ENCODE measurements at regions not wholly inside any gene's neighbourhood (a gene's known extent, or its start where the extent isn't known, plus 50 kb on each side); places are given as distances from the start of the nearest gene placed in this dataset.

- no peak for DNase-seq (ENCODE audit: low spot score)
Observed at GRCh38 chr2:213202011-213202410, 50.6 kb upstream of the IKZF2 start.

GRCh38 chr2:213205944-213206343 is 54.5 kb upstream of the IKZF2 start:
- no peak for DNase-seq (ENCODE audit: low spot score)

GRCh38 chr2:213213186-213213585 is 61.8 kb upstream of the IKZF2 start:
- DNase-seq (ENCODE audit: low spot score), result no peak

DNA sequence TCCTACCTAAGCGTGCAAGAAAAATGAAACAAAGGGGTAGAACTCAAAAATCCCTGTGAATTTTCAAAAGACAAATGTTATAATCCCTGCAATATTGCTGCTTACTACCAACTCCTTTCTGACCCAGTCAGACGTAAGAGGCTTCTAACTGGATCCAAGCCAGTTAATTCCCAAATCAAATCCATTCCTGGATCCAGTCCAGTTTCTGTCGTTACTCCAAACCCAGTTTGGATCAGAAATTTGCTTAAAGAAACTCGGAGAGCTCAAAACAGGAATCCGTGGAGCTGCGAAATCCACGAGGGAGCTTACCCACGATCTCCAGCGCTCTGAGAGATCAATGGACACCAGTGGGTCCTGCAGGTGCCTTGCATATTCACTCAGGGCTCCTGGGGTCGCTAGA is 62.8 kb upstream of the IKZF2 start:
- no peak for DNase-seq (ENCODE audit: low spot score)

GRCh38 chr2:213216461-213216860 is 65.0 kb upstream of the IKZF2 start:
- DNase-seq (ENCODE audit: low spot score), result no peak

- DNase-seq (ENCODE audit: low spot score), result no peak
Observed at GRCh38 chr2:213219816-213220215, 64.4 kb upstream of the SPAG16 start.

DNA sequence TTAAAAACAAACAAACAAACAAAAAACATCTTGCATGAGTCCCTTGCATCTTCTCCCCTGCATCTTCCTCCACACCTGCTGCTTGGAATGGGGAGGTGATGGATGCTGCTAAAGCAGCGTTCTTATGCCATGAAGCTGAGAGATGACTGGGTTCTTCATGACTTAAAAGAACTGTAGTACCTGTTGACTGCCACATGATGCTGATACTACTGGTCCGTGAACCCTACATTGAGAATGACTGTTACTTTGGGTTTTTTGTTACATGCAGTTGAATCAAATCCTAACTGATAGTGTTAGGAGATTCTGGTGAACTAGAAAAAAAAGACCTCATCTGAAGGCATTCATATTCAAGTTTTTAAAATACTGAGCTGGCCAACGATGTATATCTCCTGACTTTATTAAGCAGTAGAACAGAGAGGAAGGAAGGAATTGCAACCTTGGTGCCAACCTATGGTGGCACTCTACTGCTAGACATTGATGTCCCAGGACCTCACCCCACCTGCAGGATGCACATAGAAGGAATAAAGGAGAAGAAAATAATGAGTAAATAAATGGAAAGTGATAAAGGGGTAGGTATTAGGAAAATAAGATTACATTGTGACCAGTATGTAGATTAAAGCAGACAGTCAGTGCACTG is 63.2 kb upstream of the SPAG16 start:
- no peak for DNase-seq (ENCODE audit: low spot score)

GRCh38 chr2:213221957-213222356 is 62.3 kb upstream of the SPAG16 start:
- DNase-seq (ENCODE audit: low spot score), result no peak

DNA sequence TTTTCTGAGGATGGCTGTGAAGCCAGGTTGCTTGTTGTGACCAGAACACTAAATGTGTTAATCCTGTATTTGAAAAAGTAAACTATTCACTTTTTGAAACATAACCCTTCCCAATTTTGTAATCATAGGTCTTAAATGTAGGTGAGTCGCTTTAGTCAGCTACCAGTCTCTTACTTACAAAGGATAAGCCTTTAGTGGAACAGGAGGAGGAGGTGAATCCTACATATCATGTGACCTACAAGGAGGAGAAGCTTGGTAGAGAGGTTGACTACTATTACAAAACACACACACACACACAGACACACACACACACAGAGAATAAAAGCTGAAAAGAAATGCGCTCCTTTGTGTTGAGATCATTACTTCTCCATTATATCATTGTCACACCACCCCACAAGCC is 59.9 kb upstream of the SPAG16 start:
- no peak for DNase-seq (ENCODE audit: low spot score)

- DNase-seq (ENCODE audit: low spot score), result no peak
Observed at GRCh38 chr2:213225866-213226265, 58.4 kb upstream of the SPAG16 start.

DNA sequence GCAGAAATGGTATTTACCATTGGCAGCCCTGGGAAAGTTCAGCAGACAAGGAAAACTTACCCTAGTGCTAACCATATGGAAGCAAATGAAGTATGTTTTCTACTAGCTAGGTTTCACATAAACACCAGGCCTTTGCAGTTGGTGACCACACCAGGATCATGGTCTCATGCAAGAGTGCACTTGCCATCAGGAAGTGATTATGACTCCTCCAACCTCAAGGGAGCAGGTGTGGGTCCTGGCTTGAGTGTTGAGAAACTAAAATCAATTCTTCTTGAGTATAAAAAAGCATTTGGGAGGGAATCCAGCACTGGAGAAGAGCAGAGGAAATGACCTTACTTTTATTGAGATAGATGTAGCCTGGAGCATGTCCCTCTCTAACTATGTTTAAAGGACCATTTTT is 56.8 kb upstream of the SPAG16 start:
- DNase-seq (ENCODE audit: low spot score), result no peak

GRCh38 chr2:213228638-213229037 is 55.6 kb upstream of the SPAG16 start:
- no peak for DNase-seq (ENCODE audit: low spot score)

DNA sequence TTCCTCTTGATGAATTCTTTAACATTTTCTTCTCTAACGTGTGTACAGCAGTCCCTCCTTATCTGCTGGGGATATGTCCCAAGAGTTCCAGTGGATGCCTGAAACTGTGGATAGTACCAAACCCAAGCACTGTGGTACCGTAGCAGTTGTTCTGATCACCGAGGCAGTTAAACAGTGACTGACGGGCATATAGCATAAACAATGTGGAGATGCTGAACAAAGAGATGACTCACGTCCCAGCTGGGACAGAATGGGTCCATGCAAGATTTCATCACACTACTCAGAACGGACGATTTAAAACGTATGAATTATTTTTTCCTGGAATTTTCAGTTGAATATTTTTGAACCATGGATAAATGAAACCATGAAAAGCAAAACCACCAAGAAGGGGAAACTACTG is 54.5 kb upstream of the SPAG16 start:
- DNase-seq (ENCODE audit: low spot score), result no peak

- no peak for DNase-seq (ENCODE audit: low spot score)
Observed at GRCh38 chr2:213231966-213232365, 52.3 kb upstream of the SPAG16 start.

DNA sequence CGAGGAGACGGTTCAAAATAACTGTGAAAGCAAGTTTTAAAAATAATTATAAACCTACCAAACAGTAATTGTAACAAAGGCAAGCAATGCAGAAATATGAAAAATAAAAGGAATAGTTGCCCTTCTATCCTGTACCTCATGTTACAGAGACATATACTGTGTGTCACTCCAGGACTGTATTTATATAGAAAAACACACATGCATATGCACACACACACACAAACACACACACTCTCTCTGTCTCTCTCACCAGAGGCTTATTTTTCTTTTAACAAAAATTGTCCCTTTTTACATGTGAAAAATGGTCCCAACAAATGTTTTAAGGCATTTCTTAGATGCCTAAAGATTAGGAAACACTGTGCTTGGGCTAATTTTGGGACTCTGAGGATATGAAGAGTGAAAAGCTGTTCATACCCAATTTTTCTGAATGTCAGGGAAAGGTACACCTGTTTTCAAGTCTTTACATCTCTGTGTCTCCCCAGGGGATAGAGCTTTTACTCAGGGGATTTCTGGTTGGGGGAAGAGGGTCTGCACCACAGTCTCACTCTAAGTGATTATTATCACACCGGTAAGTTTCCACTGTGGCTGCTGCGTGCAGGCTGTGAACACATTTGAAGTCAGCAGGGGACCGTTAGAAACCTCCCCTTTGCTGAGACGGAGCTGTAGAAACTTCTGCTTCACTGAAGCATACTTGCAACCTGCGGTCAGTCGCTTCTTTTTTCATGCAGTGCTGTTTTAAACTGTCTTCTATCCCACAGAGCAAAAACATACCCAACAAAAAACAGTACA is 51.4 kb upstream of the SPAG16 start:
- DNase-seq (ENCODE audit: low spot score), result peak; percentile 41

DNA sequence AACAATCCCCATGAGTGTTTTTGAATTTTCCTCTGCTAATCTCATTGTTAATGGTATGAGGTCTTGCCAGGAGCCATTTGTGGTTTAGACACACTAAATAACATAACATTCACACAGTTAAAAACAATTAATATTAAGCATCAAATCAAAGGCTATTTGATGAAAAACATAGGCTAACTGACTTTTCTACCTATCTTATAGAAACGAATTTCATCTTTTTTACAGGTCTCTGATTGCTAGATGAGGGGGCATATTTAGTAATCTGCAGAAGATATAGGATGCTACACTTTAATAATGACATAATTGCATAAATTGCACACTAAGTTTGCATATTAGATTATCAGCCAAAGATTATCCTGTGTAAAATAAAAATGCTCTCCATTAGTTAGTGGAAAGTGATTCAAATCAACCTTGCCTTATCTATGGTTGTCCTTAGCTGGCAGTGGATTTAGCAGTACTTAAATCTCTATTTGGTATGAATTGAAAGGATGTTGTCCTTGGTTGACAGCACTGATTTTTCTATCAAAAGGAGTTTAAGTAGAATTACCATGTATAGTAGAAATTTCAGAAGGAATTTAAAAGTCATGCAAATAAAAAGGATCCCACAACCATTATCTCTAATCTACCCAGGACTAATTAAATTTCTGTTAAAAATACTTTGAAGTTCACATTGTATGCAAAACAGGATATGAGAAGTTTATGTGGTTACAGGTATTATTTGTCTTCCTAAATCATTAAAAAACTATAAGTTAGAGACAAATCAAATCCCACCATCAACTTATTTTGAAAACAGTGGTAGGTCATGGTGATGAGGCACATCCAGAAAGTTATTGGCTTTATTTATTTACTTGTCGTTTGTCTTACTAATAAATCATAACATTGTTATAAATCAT is 50.6 kb upstream of the SPAG16 start:
- DNase-seq (ENCODE audit: low spot score), result no peak

All from CD4-positive, alpha-beta T cell treated with Interleukin-6 at 100 ng/mL for 8 hours (primary cell).